ENCODE measurements at regions not wholly inside any gene's neighbourhood (a gene's known extent, or its start where the extent isn't known, plus 50 kb on each side); places are given as distances from the start of the nearest gene placed in this dataset.

DNA sequence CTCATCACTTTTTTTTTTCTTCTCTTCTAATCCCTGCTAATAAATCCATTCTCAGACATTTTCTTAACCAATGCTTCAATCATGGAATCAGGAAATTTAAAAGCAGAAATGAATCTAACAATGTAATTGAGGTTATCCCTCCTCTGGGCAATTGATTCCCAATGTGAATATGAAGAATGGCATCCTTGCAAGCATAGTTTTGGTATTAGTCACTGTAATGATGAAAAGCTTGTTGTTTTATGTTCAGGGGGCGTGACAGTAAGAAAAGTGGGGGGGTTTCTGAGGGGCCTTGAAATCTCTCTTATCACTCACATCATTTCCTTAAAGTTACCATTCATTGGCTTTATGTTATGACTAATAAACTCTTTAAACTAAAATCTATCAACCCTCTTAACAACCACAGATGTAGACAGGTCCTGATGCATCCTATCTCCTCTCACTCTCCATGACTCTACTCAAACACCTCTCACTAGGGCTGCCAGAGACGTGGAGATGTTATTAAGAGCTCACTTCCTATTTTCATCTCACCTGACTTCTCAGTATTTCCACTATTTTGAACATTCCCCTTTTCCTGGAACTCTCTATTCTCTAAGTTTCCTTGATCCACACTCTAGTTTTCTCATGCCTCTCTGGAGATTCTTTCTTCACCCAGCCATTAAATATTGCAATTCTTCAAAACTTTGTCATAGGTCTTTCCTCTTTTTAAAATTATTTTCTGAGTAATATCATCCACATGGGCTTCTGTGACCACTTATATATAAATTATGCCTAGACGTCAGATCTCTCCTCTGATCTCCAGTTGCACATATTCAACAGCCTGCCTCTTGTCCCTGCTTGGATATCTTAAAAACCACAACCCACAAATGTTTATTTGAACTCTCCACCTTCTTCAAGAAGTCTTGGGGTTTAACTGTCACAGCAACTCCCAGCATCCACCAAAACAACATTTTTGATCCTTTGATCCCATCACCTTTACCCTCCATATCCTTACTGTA, 332.9 kb downstream of the CDH2 start:
- Histone ChIP-seq H3K27ac (ENCODE audit: control insufficient read depth, insufficient read depth) (no peak overlapping the region), H3K9me3 (replicated peaks; ENCODE audit: control insufficient read depth, insufficient read depth, low read length) (no peaks in the 10 kb centered on the region), H3K4me3 (no peak overlapping the region), H3K79me2 (ENCODE audit: control insufficient read depth, insufficient read depth, low read length) (no peaks in the 10 kb centered on the region), H4K20me1 (ENCODE audit: control insufficient read depth, insufficient read depth) (no peaks in the 10 kb centered on the region), H3K4me2 (ENCODE audit: control insufficient read depth, insufficient read depth) (no peak overlapping the region), H3K9ac (ENCODE audit: control insufficient read depth, insufficient read depth, low read length) (no peak overlapping the region), H3K27me3 (replicated peaks in 1 of 2; ENCODE audit: control insufficient read depth in 2 of 2, insufficient read depth in 2 of 2, low read length in 1 of 2) (no peaks in the 10 kb centered on the region), H3K36me3 (ENCODE audit: control insufficient read depth in 2 of 2, insufficient read depth in 2 of 2, low read length in 1 of 2) (no peaks in the 10 kb centered on the region), H2AFZ (ENCODE audit: control insufficient read depth, low read depth, low read length) (no peak overlapping the region), H3K4me1 (ENCODE audit: control insufficient read depth, insufficient read depth, low read length) (no peaks in the 10 kb centered on the region)
- no peak for FAIRE-seq
- RAD21 ChIA-PET (ENCODE audit: unreplicated experiment) = no interaction called here
- CTCF ChIA-PET = interaction anchor here (0.6 kb wide), 2 partner anchors 46 to 538 kb away, joined by 3 read pairs; no protein-coding TSS in a partner anchor
- POLR2A ChIA-PET = no interaction called here
- in situ Hi-C loops (cut with MboI) = loop anchor here (10.0 kb wide), 1 partner anchor 61 kb away; no protein-coding TSS in a partner anchor
- SMC1A ChIA-PET (ENCODE audit: uncharacterized antibody, unreplicated experiment) = interaction anchor here (1.3 kb wide), 1 partner anchor 31 kb away, joined by 3 read pairs; no protein-coding TSS in a partner anchor
- WGBS (ENCODE audit: insufficient coverage, insufficient replicate concordance, low lambda C conversion rate, missing lambda C conversion rate) = 0% methylated on average over 3 of the region's 3 CpGs
- no peak for TF ChIP-seq EED (IDR thresholded peaks at IDR 0.05; ENCODE audit: low read depth)
- TF ChIP-seq, protein P1, sequence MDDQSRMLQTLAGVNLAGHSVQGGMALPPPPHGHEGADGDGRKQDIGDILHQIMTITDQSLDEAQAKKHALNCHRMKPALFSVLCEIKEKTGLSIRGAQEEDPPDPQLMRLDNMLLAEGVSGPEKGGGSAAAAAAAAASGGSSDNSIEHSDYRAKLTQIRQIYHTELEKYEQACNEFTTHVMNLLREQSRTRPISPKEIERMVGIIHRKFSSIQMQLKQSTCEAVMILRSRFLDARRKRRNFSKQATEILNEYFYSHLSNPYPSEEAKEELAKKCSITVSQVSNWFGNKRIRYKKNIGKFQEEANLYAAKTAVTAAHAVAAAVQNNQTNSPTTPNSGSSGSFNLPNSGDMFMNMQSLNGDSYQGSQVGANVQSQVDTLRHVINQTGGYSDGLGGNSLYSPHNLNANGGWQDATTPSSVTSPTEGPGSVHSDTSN (IDR thresholded peaks at IDR 0.05; ENCODE audit: insufficient replicate concordance, low read depth, low read length) = no peak
- BruUV-seq (replicated peaks) = no TSS peak
- no peak for ATAC-seq
- intact Hi-C loops (cut with micrococcal nuclease; ENCODE audit: unreplicated experiment) = no loop called here
- DNase-seq (ENCODE audit: low read depth, low spot score) = no peak

DNA sequence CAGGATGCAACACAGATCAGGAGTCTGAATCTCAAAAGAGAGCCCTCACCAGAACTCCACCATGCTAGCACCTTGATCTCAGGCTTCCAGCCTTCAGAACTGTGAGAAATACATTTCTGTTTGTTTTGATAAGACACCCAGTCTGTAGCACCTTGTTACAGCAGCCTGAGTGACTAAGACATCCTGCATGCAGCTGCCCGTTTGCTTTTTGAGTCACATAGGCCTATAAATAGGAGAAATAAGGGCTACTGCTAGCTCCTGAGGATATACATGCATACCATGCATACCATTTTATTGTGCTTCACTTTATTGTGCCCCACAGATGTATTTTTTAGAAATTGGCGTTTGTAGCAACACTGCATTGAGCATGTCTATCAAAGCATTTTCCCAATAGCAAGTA, 337.8 kb downstream of the CDH2 start:
- RAD21 ChIA-PET (ENCODE audit: unreplicated experiment) = no interaction called here
- POLR2A ChIA-PET = no interaction called here
- no peak overlapping the region for H3K9ac ChIP-seq (ENCODE audit: control insufficient read depth, insufficient read depth, low read length)
- DNase-seq (ENCODE audit: low read depth, low spot score) (no peak), FAIRE-seq (no peak), ATAC-seq (no peak)
- SMC1A ChIA-PET (ENCODE audit: uncharacterized antibody, unreplicated experiment) = no interaction called here
- H3K4me1 ChIP-seq (ENCODE audit: control insufficient read depth, insufficient read depth, low read length) = no peaks in the 10 kb centered on the region
- H3K36me3 ChIP-seq (ENCODE audit: control insufficient read depth in 2 of 2, insufficient read depth in 2 of 2, low read length in 1 of 2) = no peaks in the 10 kb centered on the region
- CTCF ChIA-PET = interaction anchor here (0.6 kb wide), 1 partner anchor 566 kb away, joined by 3 read pairs; no protein-coding TSS in a partner anchor
- H3K4me3 ChIP-seq = no peak overlapping the region
- no TSS peak for BruUV-seq (replicated peaks)
- H3K4me2 ChIP-seq (ENCODE audit: control insufficient read depth, insufficient read depth) = no peak overlapping the region
- H3K9me3 ChIP-seq (replicated peaks; ENCODE audit: control insufficient read depth, insufficient read depth, low read length) = no peaks in the 10 kb centered on the region
- H3K27ac ChIP-seq (ENCODE audit: control insufficient read depth, insufficient read depth) = no peak overlapping the region
- no peaks in the 10 kb centered on the region for H3K79me2 ChIP-seq (ENCODE audit: control insufficient read depth, insufficient read depth, low read length)
- in situ Hi-C loops (cut with MboI) = no loop called here
- H2AFZ ChIP-seq (ENCODE audit: control insufficient read depth, low read depth, low read length) = no peak overlapping the region
- H3K27me3 ChIP-seq (replicated peaks in 1 of 2; ENCODE audit: control insufficient read depth in 2 of 2, insufficient read depth in 2 of 2, low read length in 1 of 2) = no peaks in the 10 kb centered on the region
- WGBS (ENCODE audit: insufficient coverage, insufficient replicate concordance, low lambda C conversion rate, missing lambda C conversion rate) = 0% methylated on average over 2 of the region's 2 CpGs
- intact Hi-C loops (cut with micrococcal nuclease; ENCODE audit: unreplicated experiment) = no loop called here
- H4K20me1 ChIP-seq (ENCODE audit: control insufficient read depth, insufficient read depth) = no peaks in the 10 kb centered on the region
- TF ChIP-seq, protein P2, sequence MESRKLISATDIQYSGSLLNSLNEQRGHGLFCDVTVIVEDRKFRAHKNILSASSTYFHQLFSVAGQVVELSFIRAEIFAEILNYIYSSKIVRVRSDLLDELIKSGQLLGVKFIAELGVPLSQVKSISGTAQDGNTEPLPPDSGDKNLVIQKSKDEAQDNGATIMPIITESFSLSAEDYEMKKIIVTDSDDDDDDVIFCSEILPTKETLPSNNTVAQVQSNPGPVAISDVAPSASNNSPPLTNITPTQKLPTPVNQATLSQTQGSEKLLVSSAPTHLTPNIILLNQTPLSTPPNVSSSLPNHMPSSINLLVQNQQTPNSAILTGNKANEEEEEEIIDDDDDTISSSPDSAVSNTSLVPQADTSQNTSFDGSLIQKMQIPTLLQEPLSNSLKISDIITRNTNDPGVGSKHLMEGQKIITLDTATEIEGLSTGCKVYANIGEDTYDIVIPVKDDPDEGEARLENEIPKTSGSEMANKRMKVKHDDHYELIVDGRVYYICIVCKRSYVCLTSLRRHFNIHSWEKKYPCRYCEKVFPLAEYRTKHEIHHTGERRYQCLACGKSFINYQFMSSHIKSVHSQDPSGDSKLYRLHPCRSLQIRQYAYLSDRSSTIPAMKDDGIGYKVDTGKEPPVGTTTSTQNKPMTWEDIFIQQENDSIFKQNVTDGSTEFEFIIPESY (IDR thresholded peaks at IDR 0.05) = no peak
- TF ChIP-seq, protein P3, sequence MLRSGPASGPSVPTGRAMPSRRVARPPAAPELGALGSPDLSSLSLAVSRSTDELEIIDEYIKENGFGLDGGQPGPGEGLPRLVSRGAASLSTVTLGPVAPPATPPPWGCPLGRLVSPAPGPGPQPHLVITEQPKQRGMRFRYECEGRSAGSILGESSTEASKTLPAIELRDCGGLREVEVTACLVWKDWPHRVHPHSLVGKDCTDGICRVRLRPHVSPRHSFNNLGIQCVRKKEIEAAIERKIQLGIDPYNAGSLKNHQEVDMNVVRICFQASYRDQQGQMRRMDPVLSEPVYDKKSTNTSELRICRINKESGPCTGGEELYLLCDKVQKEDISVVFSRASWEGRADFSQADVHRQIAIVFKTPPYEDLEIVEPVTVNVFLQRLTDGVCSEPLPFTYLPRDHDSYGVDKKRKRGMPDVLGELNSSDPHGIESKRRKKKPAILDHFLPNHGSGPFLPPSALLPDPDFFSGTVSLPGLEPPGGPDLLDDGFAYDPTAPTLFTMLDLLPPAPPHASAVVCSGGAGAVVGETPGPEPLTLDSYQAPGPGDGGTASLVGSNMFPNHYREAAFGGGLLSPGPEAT (IDR thresholded peaks at IDR 0.05; ENCODE audit: low read depth) = no peak
- no peak for TF ChIP-seq BHLHE40 (IDR thresholded peaks at IDR 0.05; ENCODE audit: borderline replicate concordance in 1 of 2, low read depth in 2 of 2, low read length in 1 of 2)
- TF ChIP-seq RBBP5 (conservative IDR thresholded peaks at IDR 0.05) = no peak
- no peak for TF ChIP-seq EGR1 (IDR thresholded peaks at IDR 0.05; ENCODE audit: borderline replicate concordance in 1 of 2, low read depth in 2 of 2, low read length in 2 of 2)

Measured in GM12878 (cell line).